ENCODE measurements at regions not wholly inside any gene's neighbourhood (a gene's known extent, or its start where the extent isn't known, plus 50 kb on each side); places are given as distances from the start of the nearest gene placed in this dataset.

GRCh38 chr4:37139987-37140386 lies 104.6 kb upstream of the NWD2 start:
- no peak for TF ChIP-seq CTCF (IDR thresholded peaks at IDR 0.05; ENCODE audit: extremely low read depth in 1 of 2, insufficient read depth in 1 of 2, low read depth in 1 of 2, low read length in 2 of 2)
- no peak for TF ChIP-seq POLR2A (IDR thresholded peaks at IDR 0.05; ENCODE audit: low read depth, low read length)
- TF ChIP-seq MYC (IDR thresholded peaks at IDR 0.05; ENCODE audit: low read depth, low read length) = no peak
- no peak for TF ChIP-seq POLR2AphosphoS5 (IDR thresholded peaks at IDR 0.05; ENCODE audit: insufficient read depth, low read depth, low read length)
- no peak for TF ChIP-seq JUN (IDR thresholded peaks at IDR 0.05; ENCODE audit: borderline replicate concordance, insufficient read depth, insufficient read length, low read depth)
- no peak for TF ChIP-seq EZH2 (IDR thresholded peaks at IDR 0.05; ENCODE audit: borderline replicate concordance, low read depth, low read length, severe bottlenecking)
- no peak for TF ChIP-seq FOS (IDR thresholded peaks at IDR 0.05; ENCODE audit: borderline replicate concordance, insufficient read depth, low read length)
- no peak for TF ChIP-seq MAX (IDR thresholded peaks at IDR 0.05; ENCODE audit: insufficient read depth, insufficient read length)
- no peak for TF ChIP-seq GATA2 (IDR thresholded peaks at IDR 0.05; ENCODE audit: insufficient read depth, insufficient read length, low read depth, low read length)
